PC-3 (cell line): ENCODE measurements at regions not wholly inside any gene's neighbourhood (a gene's known extent, or its start where the extent isn't known, plus 50 kb on each side); places are given as distances from the start of the nearest gene placed in this dataset.

ENCODE experiments used
- ATAC-seq: fragments of 200-7000 bp; cut with Tn5 transposase; 2 replicates; pipeline ENCODE4 v1.9.1; 2020; ENCODE audit warnings: mild to moderate bottlenecking, moderate library complexity
- BruUV-seq: library from RNA; stranded (reverse); fragments of 400-500 nt; replicated peaks from 2 replicates; lab custom pipeline; 2021; lab: Mats Ljungman, UMichigan
- CTCF ChIA-PET: fragments of 300-600 bp; sonication (Branson Sonifier 250); formaldehyde crosslinking; loops from one replicate; lab custom pipeline; 2022; ENCODE audit warnings: antibody characterized with exemption; lab: Charles Lee
- POLR2A ChIA-PET: fragments of 300-600 bp; sonication (Branson Sonifier 250); formaldehyde crosslinking; loops from one replicate; lab custom pipeline; 2022; ENCODE audit warnings: antibody characterized with exemption; ENCODE audit not compliant: unreplicated experiment; lab: Charles Lee
- DNase-seq: peaks from one replicate; pipeline ENCODE4 v3.0.0-alpha.2; 2015
- H2AFZ ChIP-seq: fragments of 300-600 bp; sonication (generic); 2 replicates; pipeline ENCODE4 v1.6.0; 2016; ENCODE audit warnings: antibody characterized with exemption, low read length
- H3F3A ChIP-seq: fragments of 300-600 bp; sonication (generic); one replicate; pipeline ENCODE4 v1.6.0; 2017; ENCODE audit warnings: antibody characterized with exemption, low read length, control low read depth, mild to moderate bottlenecking; ENCODE audit not compliant: unreplicated experiment
- H3K27ac ChIP-seq: fragments of 300-600 bp; sonication (generic); 2 replicates; pipeline ENCODE4 v1.5.1; 2016; ENCODE audit warnings: mild to moderate bottlenecking, low read length
- H3K27me3 ChIP-seq: fragments of 300-600 bp; sonication (generic); 2 replicates; pipeline ENCODE4 v1.6.1; 2016; ENCODE audit warnings: low read length, mixed read lengths
- H3K36me3 ChIP-seq: fragments of 300-600 bp; sonication (generic); 2 replicates; pipeline ENCODE4 v1.6.1; 2016; ENCODE audit warnings: low read depth, mixed run types, low read length, mixed read lengths
- H3K4me1 ChIP-seq: fragments of 300-600 bp; sonication (generic); 2 replicates; pipeline ENCODE4 v1.5.1; 2016; ENCODE audit warnings: low read length; ENCODE audit not compliant: insufficient read depth
- H3K4me2 ChIP-seq: fragments of 300-600 bp; sonication (generic); 2 replicates; pipeline ENCODE4 v1.6.0; 2016; ENCODE audit warnings: low read length
- H3K4me3 ChIP-seq: fragments of 300-600 bp; sonication (generic); 2 replicates; pipeline ENCODE4 v1.5.1; 2016; ENCODE audit warnings: mild to moderate bottlenecking, low read length, mixed read lengths
- H3K79me2 ChIP-seq: fragments of 300-600 bp; sonication (generic); 2 replicates; pipeline ENCODE4 v1.6.1; 2017; ENCODE audit warnings: low read length, mixed read lengths
- H3K9ac ChIP-seq: fragments of 300-600 bp; sonication (generic); 2 replicates; pipeline ENCODE4 v1.6.0; 2016; ENCODE audit warnings: mild to moderate bottlenecking, low read length
- H3K9me2 ChIP-seq: fragments of 300-600 bp; sonication (generic); replicated peaks from 2 replicates; pipeline ENCODE4 v1.6.1; 2016; ENCODE audit warnings: mixed run types, low read length, mixed read lengths
- H3K9me3 ChIP-seq: fragments of 300-600 bp; sonication (generic); 2 replicates; pipeline ENCODE4 v1.6.1; 2016; ENCODE audit warnings: low read length, mixed read lengths
- H4K20me1 ChIP-seq: fragments of 300-600 bp; sonication (generic); 2 replicates; pipeline ENCODE4 v1.6.1; 2016; ENCODE audit warnings: low read length, mixed read lengths
- CTCF ChIP-seq: fragments of 300-600 bp; sonication (generic); conservative IDR thresholded peaks from 2 replicates; pipeline ENCODE4 v1.5.1; 2017; ENCODE audit warnings: antibody characterized with exemption, low read depth, mild to moderate bottlenecking, low read length
- EZH2 ChIP-seq: fragments of 300-600 bp; sonication (generic); IDR thresholded peaks from one replicate; pipeline ENCODE4 v1.6.1; 2017; ENCODE audit warnings: antibody characterized with exemption, mild to moderate bottlenecking, low read length; ENCODE audit not compliant: unreplicated experiment
- EZH2phosphoT487 ChIP-seq: fragments of 300-600 bp; sonication (generic); IDR thresholded peaks from 2 replicates; pipeline ENCODE4 v1.6.1; 2018; ENCODE audit warnings: mild to moderate bottlenecking, antibody characterized with exemption, low read length, borderline replicate concordance
- intact Hi-C: fragments of 100-400 bp; cut with micrococcal nuclease; formaldehyde crosslinking; loops from 2 replicates; pipeline ENCODE4 v1.9.0; 2023

- no peaks in the 10 kb centered on the region for H4K20me1 ChIP-seq
- TF ChIP-seq EZH2phosphoT487 (no peak), CTCF (no peak), EZH2 (no peak)
- no peak overlapping the region for H3K4me2 ChIP-seq
- no peak for ATAC-seq
- H3K36me3 ChIP-seq: no peaks in the 10 kb centered on the region
- no peaks in the 10 kb centered on the region for H3K9me2 ChIP-seq
- ChIA-PET CTCF (no interaction called here), POLR2A (no interaction called here)
- no peaks in the 10 kb centered on the region for H3K9me3 ChIP-seq
- no peak overlapping the region for H3K27ac ChIP-seq
- no peaks in the 10 kb centered on the region for H3K27me3 ChIP-seq
- no peaks in the 10 kb centered on the region for H3K79me2 ChIP-seq
- intact Hi-C loops: no loop called here
- no peak for DNase-seq
- no peak overlapping the region for H3K4me3 ChIP-seq
- H2AFZ ChIP-seq: no peak overlapping the region
- no peaks in the 10 kb centered on the region for H3F3A ChIP-seq
- no TSS peak for BruUV-seq
- no peaks in the 10 kb centered on the region for H3K4me1 ChIP-seq
- no peak overlapping the region for H3K9ac ChIP-seq
Measured at GRCh38 chr5:68080282-68081050, 135.1 kb upstream of the PIK3R1 start.

GRCh38 chr5:68077349-68077894 is 138.1 kb upstream of the PIK3R1 start:
- H3K9me2 ChIP-seq: no peaks in the 10 kb centered on the region
- intact Hi-C loops: no loop called here
- H3K4me1 ChIP-seq: no peaks in the 10 kb centered on the region
- H3K4me3 ChIP-seq: no peak overlapping the region
- H3K79me2 ChIP-seq: no peaks in the 10 kb centered on the region
- no peaks in the 10 kb centered on the region for H4K20me1 ChIP-seq
- no peaks in the 10 kb centered on the region for H3F3A ChIP-seq
- DNase-seq: no peak
- H3K9ac ChIP-seq: no peak overlapping the region
- no peak for ATAC-seq
- H3K4me2 ChIP-seq: no peak overlapping the region
- ChIA-PET POLR2A (no interaction called here), CTCF (no interaction called here)
- no TSS peak for BruUV-seq
- H3K9me3 ChIP-seq: no peaks in the 10 kb centered on the region
- no peaks in the 10 kb centered on the region for H3K27me3 ChIP-seq
- no peak overlapping the region for H2AFZ ChIP-seq
- TF ChIP-seq CTCF (no peak), EZH2phosphoT487 (no peak), EZH2 (no peak)
- no peak overlapping the region for H3K27ac ChIP-seq
- H3K36me3 ChIP-seq: no peaks in the 10 kb centered on the region

- Histone ChIP-seq H3K9me3 (no peaks in the 10 kb centered on the region), H3K27me3 (no peaks in the 10 kb centered on the region), H3K4me2 (no peak overlapping the region), H3K79me2 (no peaks in the 10 kb centered on the region), H2AFZ (no peak overlapping the region), H3K4me1 (no peaks in the 10 kb centered on the region), H3K36me3 (no peaks in the 10 kb centered on the region), H4K20me1 (no peaks in the 10 kb centered on the region), H3K27ac (no peak overlapping the region), H3K4me3 (no peak overlapping the region), H3K9ac (no peak overlapping the region), H3K9me2 (no peaks in the 10 kb centered on the region), H3F3A (no peaks in the 10 kb centered on the region)
- ATAC-seq: no peak
- no peak for TF ChIP-seq EZH2
- TF ChIP-seq CTCF: no peak
- TF ChIP-seq EZH2phosphoT487: no peak
- no TSS peak for BruUV-seq
- CTCF ChIA-PET: no interaction called here
- no peak for DNase-seq
- intact Hi-C loops: no loop called here
- POLR2A ChIA-PET: no interaction called here
Measured at GRCh38 chr5:68074633-68075032, 140.9 kb upstream of the PIK3R1 start.
